Keratinocyte (primary cell): ENCODE measurements at regions not wholly inside any gene's neighbourhood (a gene's known extent, or its start where the extent isn't known, plus 50 kb on each side); places are given as distances from the start of the nearest gene placed in this dataset.
"Not testable (repeated sequence)": the region's sequence is repeated elsewhere in the genome, so short reads cannot be mapped to it uniquely, and the experiment has no call there.

ENCODE experiments used
- DNase-seq: peaks from one replicate; pipeline ENCODE4 v3.0.0-alpha.2; 2011; ENCODE audit warnings: low read depth, missing footprints, low spot score
- FAIRE-seq: peaks from 2 replicates; lab custom pipeline; 2011; peaks lifted over from hg19 to GRCh38; lab: Jason Lieb, UNC
- H2AFZ ChIP-seq: 2 replicates; pipeline ENCODE4 v1.6.0; 2012; ENCODE audit warnings: low read length, control low read depth, inconsistent platforms; ENCODE audit not compliant: control insufficient read depth
- H3K27ac ChIP-seq: 2 replicates; pipeline ENCODE4 v1.5.1; 2011; ENCODE audit warnings: low read length; ENCODE audit not compliant: control insufficient read depth, insufficient read depth
- H3K27me3 ChIP-seq: 3 replicates; pipeline ENCODE4 v1.6.0; 2011; ENCODE audit warnings: low read length; ENCODE audit not compliant: control insufficient read depth, insufficient read depth; ENCODE audit errors: extremely low read depth
- H3K36me3 ChIP-seq, 2 experiments: 2 replicates in 1 of 2; 3 replicates in 1 of 2; pipeline ENCODE4 v1.5.1; 2011; ENCODE audit warnings: low read length in 2 of 2, mild to moderate bottlenecking in 1 of 2; ENCODE audit not compliant: control insufficient read depth in 2 of 2, insufficient read depth in 2 of 2; ENCODE audit errors: extremely low read depth in 1 of 2
- H3K4me1 ChIP-seq: 3 replicates; pipeline ENCODE4 v1.5.1; 2011; ENCODE audit warnings: low read length; ENCODE audit not compliant: control insufficient read depth, insufficient read depth; ENCODE audit errors: extremely low read depth
- H3K4me2 ChIP-seq: 3 replicates; pipeline ENCODE4 v1.6.0; 2011; ENCODE audit warnings: low read depth, low read length; ENCODE audit not compliant: control insufficient read depth, insufficient read depth; ENCODE audit errors: extremely low read depth
- H3K4me3 ChIP-seq, 3 experiments: fragments of 200-600 bp in 1 of 3; sonication (generic) in 1 of 3; 2 replicates in 2 of 3; 3 replicates in 1 of 3; pipeline ENCODE4 v1.5.1; 2011 to 2016; ENCODE audit warnings: low read length in 3 of 3, mild to moderate bottlenecking in 3 of 3, control low read depth in 2 of 3, inconsistent platforms in 1 of 3, low read depth in 1 of 3, mixed read lengths in 1 of 3, mixed run types in 1 of 3, moderate library complexity in 1 of 3; ENCODE audit not compliant: control insufficient read depth in 2 of 3, insufficient read depth in 2 of 3; ENCODE audit errors: extremely low read depth in 1 of 3
- H3K79me2 ChIP-seq: 2 replicates; pipeline ENCODE4 v1.6.0; 2012; ENCODE audit warnings: low read length; ENCODE audit not compliant: control insufficient read depth, insufficient read depth
- H3K9ac ChIP-seq: 3 replicates; pipeline ENCODE4 v1.6.0; 2011; ENCODE audit warnings: low read length; ENCODE audit not compliant: control insufficient read depth, insufficient read depth; ENCODE audit errors: extremely low read depth
- H3K9me1 ChIP-seq: 3 replicates; pipeline ENCODE4 v1.6.0; 2011; ENCODE audit warnings: low read length; ENCODE audit not compliant: control insufficient read depth, insufficient read depth; ENCODE audit errors: extremely low read depth
- H3K9me3 ChIP-seq: 2 replicates; pipeline ENCODE4 v1.5.1; 2012; ENCODE audit warnings: low read depth, low read length; ENCODE audit not compliant: control insufficient read depth
- H4K20me1 ChIP-seq: 3 replicates; pipeline ENCODE4 v1.6.0; 2011; ENCODE audit warnings: low read length; ENCODE audit not compliant: control insufficient read depth, insufficient read depth; ENCODE audit errors: extremely low read depth
- dilution Hi-C: fragments of 300-500 bp; cut with MboI; formaldehyde crosslinking; loops from one replicate; pipeline ENCODE4 v1.7.0; 2020; ENCODE audit warnings: low sequenced_read_pairs; ENCODE audit not compliant: extremely low pct_ligation_motif_present

GRCh38 chr2:87917194-87917593, 91.6 kb upstream of the RGPD2 start:
- dilution Hi-C loops, H3K79me2 ChIP-seq, H3K4me3 ChIP-seq, H3K4me2 ChIP-seq, H3K27me3 ChIP-seq, H3K9me3 ChIP-seq, H3K9me1 ChIP-seq, H4K20me1 ChIP-seq, H3K9ac ChIP-seq, H3K27ac ChIP-seq, DNase-seq, H2AFZ ChIP-seq, H3K36me3 ChIP-seq, H3K4me1 ChIP-seq: not testable (repeated sequence)
- FAIRE-seq = peak; percentile 5

- H3K9me3 ChIP-seq, H3K36me3 ChIP-seq, DNase-seq, H3K4me2 ChIP-seq, dilution Hi-C loops, H4K20me1 ChIP-seq, H3K9me1 ChIP-seq, FAIRE-seq, H3K4me1 ChIP-seq, H3K9ac ChIP-seq, H3K79me2 ChIP-seq, H3K27ac ChIP-seq, H3K27me3 ChIP-seq, H3K4me3 ChIP-seq, H2AFZ ChIP-seq: not testable (repeated sequence)
These were observed 85.3 kb upstream of the RGPD2 start for GRCh38 chr2:87910848-87911247.

GRCh38 chr2:87909042-87909441, 83.4 kb upstream of the RGPD2 start:
- FAIRE-seq, H2AFZ ChIP-seq, H3K9me1 ChIP-seq, H3K4me3 ChIP-seq, H3K79me2 ChIP-seq, H3K27me3 ChIP-seq, H3K9ac ChIP-seq, H3K4me1 ChIP-seq, DNase-seq, H3K9me3 ChIP-seq, H4K20me1 ChIP-seq, H3K36me3 ChIP-seq, H3K4me2 ChIP-seq, dilution Hi-C loops, H3K27ac ChIP-seq: not testable (repeated sequence)

DNA sequence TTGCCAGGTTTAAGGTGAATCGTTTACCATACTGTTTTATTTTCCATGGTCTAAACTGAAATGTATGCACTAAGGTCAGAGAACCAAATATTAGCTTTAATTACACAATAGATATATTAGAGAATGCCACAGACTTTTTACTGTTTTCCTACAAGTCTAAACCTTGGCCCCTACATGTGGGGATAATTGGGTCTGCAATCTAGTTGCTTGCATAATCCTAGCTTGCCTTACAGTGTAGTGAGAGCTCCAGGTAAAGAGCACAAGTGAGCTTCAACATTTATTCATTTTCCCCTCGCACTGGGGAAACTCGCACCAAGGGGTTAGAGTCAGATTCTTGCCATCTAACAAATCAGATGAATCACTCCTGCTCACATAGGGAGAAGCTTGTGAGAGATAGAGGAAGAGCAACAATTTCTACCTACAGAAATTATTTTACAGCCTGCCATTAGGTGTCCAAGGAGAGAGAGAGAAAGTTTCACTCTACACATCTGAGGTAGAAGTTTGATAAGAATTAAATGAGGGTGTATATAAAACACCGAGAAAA, 82.0 kb upstream of the RGPD2 start:
- H3K79me2 ChIP-seq, H3K9me1 ChIP-seq, dilution Hi-C loops, H2AFZ ChIP-seq, H3K27me3 ChIP-seq, H3K27ac ChIP-seq, H4K20me1 ChIP-seq, H3K4me2 ChIP-seq, FAIRE-seq, H3K4me1 ChIP-seq, H3K4me3 ChIP-seq, H3K9ac ChIP-seq, H3K9me3 ChIP-seq, H3K36me3 ChIP-seq, DNase-seq: not testable (repeated sequence)

GRCh38 chr2:87903242-87904114, 77.9 kb upstream of the RGPD2 start:
- H3K27me3 ChIP-seq, H3K4me3 ChIP-seq, H2AFZ ChIP-seq, dilution Hi-C loops, H3K9me1 ChIP-seq, H3K79me2 ChIP-seq, H3K9ac ChIP-seq, H4K20me1 ChIP-seq, H3K9me3 ChIP-seq, H3K4me2 ChIP-seq, H3K27ac ChIP-seq, DNase-seq, H3K36me3 ChIP-seq, H3K4me1 ChIP-seq: not testable (repeated sequence)
- peak; percentile 58 for FAIRE-seq
